GM10266 (cell line): ENCODE measurements at regions not wholly inside any gene's neighbourhood (a gene's known extent, or its start where the extent isn't known, plus 50 kb on each side); places are given as distances from the start of the nearest gene placed in this dataset.

Experiments used
- DNase-seq: peaks from one replicate; pipeline ENCODE4 v3.0.0; 2012; ENCODE audit errors: extremely low spot score
- TF ChIP-seq, protein P1 (sequence below): IDR thresholded peaks from 2 replicates; pipeline ENCODE4 v1.5.1; 2012; ENCODE audit warnings: mild to moderate bottlenecking, low read depth; ENCODE audit not compliant: control insufficient read depth, insufficient read depth; ENCODE audit errors: missing control alignments

DNA sequence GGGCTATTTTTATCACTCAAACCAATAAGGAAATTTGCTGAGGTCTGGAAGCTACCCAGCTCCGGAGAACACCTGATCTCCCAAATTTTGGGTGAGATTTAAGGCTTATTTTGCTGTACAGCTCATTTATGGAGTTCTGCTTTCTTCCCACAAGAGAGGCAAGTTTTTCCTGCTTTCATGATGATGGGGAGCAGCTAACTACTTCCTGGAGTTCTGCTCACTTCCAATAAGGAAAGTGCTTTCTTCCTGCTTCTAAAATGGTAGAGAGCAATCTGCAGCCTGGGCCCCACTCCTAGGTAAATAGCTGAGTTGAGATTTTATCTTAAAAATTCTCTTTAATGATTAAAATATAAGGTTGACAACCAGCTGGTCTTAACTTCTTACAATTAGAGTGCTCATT, 606.0 kb upstream of the HTR2C start:
- TF ChIP-seq, protein P1, sequence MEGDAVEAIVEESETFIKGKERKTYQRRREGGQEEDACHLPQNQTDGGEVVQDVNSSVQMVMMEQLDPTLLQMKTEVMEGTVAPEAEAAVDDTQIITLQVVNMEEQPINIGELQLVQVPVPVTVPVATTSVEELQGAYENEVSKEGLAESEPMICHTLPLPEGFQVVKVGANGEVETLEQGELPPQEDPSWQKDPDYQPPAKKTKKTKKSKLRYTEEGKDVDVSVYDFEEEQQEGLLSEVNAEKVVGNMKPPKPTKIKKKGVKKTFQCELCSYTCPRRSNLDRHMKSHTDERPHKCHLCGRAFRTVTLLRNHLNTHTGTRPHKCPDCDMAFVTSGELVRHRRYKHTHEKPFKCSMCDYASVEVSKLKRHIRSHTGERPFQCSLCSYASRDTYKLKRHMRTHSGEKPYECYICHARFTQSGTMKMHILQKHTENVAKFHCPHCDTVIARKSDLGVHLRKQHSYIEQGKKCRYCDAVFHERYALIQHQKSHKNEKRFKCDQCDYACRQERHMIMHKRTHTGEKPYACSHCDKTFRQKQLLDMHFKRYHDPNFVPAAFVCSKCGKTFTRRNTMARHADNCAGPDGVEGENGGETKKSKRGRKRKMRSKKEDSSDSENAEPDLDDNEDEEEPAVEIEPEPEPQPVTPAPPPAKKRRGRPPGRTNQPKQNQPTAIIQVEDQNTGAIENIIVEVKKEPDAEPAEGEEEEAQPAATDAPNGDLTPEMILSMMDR, result no peak
- DNase-seq, result no peak

DNA sequence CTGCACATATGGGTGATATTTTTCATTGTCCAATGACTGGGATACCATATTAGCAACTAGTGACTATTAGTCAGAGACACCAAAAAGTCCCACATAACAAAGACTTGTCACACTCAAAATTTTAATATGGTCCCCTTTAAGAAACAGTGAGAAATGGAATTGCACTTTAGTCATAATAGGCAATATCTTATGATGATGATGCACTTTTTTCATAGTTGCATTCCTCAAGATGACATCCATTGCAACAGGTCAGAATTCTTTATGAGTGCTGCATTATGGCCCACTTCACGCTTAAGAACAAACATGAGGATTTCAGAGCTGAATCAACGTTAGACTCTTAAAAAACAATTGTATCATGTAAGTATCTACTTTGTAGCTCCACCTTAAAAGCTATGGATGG, 608.4 kb upstream of the HTR2C start:
- TF ChIP-seq, protein P1, result no peak
- DNase-seq, result no peak

GRCh38 chrX:113974881-113975280, 609.0 kb upstream of the HTR2C start:
- TF ChIP-seq, protein P1, result no peak
- DNase-seq, result no peak

- TF ChIP-seq, protein P1, result no peak
- no peak for DNase-seq
These were observed 610.2 kb upstream of the HTR2C start for GRCh38 chrX:113973706-113974105.

- TF ChIP-seq, protein P1, result no peak
- DNase-seq, result no peak
These were observed 617.1 kb upstream of the HTR2C start for GRCh38 chrX:113966791-113967190.

GRCh38 chrX:113962343-113962742, 621.5 kb upstream of the HTR2C start:
- no peak for DNase-seq
- TF ChIP-seq, protein P1, result no peak

DNA sequence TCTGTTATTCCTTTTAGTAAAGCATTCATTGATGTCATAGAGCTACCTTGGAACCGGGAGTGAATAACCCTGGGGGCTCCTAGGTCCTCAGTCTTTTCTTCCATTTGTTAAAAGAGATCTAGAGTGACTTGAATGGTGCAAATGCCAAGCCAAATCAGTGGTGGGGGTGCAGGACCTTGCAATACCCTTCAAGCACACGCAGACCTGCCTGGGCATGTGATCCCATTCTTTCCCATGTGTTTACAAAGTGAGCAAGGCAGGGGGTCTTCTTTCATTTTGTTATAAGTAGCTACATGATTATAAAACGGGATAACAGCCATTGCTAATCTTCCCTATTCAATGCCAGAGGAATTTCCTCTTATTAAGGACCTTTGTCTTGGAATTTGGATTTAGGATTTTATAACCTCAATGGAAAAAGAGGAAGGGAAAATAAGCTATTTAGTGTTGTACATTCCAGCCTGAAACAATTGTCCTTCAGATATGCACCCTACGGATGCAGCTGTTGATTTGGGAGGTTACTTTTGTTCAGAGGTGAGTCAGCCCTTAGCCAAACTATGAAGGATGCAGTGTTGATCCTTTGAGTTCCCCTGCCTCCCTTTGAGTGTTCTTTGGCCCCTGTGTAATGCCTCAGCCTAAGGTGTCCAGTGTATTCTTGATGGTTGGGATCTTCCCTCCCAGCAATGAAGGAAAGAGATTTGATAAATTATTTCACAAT, 623.8 kb upstream of the HTR2C start:
- TF ChIP-seq, protein P1, result no peak
- DNase-seq, result no peak
